Natural killer cell (primary cell): ENCODE measurements at regions not wholly inside any gene's neighbourhood (a gene's known extent, or its start where the extent isn't known, plus 50 kb on each side); places are given as distances from the start of the nearest gene placed in this dataset.
A peak's percentile ranks its signal among the peaks of the same experiment; 100 is the strongest.

Experiments used
- ATAC-seq, 3 donors: fragments of 150-1000 bp in 2 of 3; fragments of 200-7000 bp in 1 of 3; cut with Tn5 transposase; 1 replicate in 1 of 3; 2 replicates in 2 of 3; pipeline ENCODE4 v1.10.0; 2021; ENCODE audit warnings: mild to moderate bottlenecking in 2 of 3, moderate library complexity in 2 of 3
- DNase-seq, 2 donors: peaks; one replicate each; pipeline versions ENCODE4 v3.0.0 to v3.0.0-alpha.2; 2013 to 2021; ENCODE audit warnings: mixed read lengths in 1 of 2
- H3K27ac ChIP-seq: one replicate; pipeline ENCODE4 v1.5.1; 2013; ENCODE audit warnings: mild to moderate bottlenecking, low read length
- H3K27me3 ChIP-seq: one replicate; pipeline ENCODE4 v1.6.1; 2013; ENCODE audit warnings: low read length; ENCODE audit not compliant: control insufficient read depth, insufficient read depth
- H3K36me3 ChIP-seq: one replicate; pipeline ENCODE4 v1.6.1; 2013; ENCODE audit warnings: low read length; ENCODE audit not compliant: control insufficient read depth, insufficient read depth
- H3K4me1 ChIP-seq: one replicate; pipeline ENCODE4 v1.6.1; 2013; ENCODE audit warnings: low read length; ENCODE audit not compliant: control insufficient read depth, insufficient read depth
- H3K4me3 ChIP-seq: one replicate; pipeline ENCODE4 v1.5.1; 2013; ENCODE audit warnings: low read length
- H3K9me3 ChIP-seq: one replicate; pipeline ENCODE4 v1.6.1; 2013; ENCODE audit warnings: low read length; ENCODE audit not compliant: control insufficient read depth, insufficient read depth
- H3K27ac Mint-ChIP-seq, 2 donors: one replicate each; pipeline ENCODE4 v1.8.0; 2022; ENCODE audit warnings: mild to moderate bottlenecking in 2 of 2, mixed read lengths in 2 of 2, moderate library complexity in 1 of 2
- H3K27me3 Mint-ChIP-seq, 2 donors: one replicate each; pipeline ENCODE4 v1.8.0; 2022; ENCODE audit warnings: low read depth in 2 of 2, mixed read lengths in 2 of 2
- H3K36me3 Mint-ChIP-seq: one replicate; pipeline ENCODE4 v1.8.0; 2022; ENCODE audit warnings: mixed read lengths
- H3K4me1 Mint-ChIP-seq, 2 donors: one replicate each; pipeline ENCODE4 v1.8.0; 2022; ENCODE audit warnings: mixed read lengths in 2 of 2
- H3K4me3 Mint-ChIP-seq: one replicate; pipeline ENCODE4 v1.8.0; 2022; ENCODE audit warnings: mild to moderate bottlenecking, moderate library complexity, mixed read lengths
- H3K9me3 Mint-ChIP-seq, 2 donors: one replicate each; pipeline ENCODE4 v1.8.0; 2022; ENCODE audit warnings: mixed read lengths in 2 of 2
- WGBS: methylation state at CpG from one replicate; pipeline ENCODE4 v1.1.7; 2013; ENCODE audit warnings: missing lambda C conversion rate; ENCODE audit not compliant: insufficient coverage; 5-methylcytosine and 5-hydroxymethylcytosine counted together
- intact Hi-C: fragments of 100-400 bp; cut with micrococcal nuclease; formaldehyde crosslinking; loops from one replicate; pipeline ENCODE4 v1.14.2; 2022
- TF ChIP-seq, protein P1 (sequence below): fragments of 200-600 bp; IDR thresholded peaks from one replicate; pipeline ENCODE4 v1.8.0; 2022; ENCODE audit warnings: antibody characterized with exemption

DNA sequence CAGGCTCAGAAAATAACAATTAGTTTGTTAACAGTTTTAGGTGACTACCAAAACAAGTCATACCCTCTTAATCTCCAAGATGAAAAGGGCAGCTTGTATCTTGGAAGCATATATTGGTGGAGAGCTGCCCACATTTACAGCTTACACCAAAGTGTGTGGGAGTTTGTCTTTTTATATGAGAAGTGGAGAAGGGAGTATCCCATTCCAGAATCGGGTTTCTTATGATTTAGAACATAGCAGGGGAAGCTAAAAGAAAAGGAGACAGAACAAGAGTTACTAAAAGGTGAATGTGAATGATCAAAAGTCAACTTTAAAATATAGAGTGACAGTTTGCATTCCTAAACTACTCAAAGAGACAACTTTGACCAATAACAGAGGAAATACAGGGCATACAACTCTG lies 338.6 kb upstream of the VWC2 start:
- WGBS = 38% methylated on average over 1 of the region's 1 CpG
- no peaks in the 10 kb centered on the region for H3K27me3 Mint-ChIP-seq
- Histone ChIP-seq H3K9me3 (no peaks in the 10 kb centered on the region), H3K27ac (no peak overlapping the region), H3K36me3 (no peaks in the 10 kb centered on the region), H3K27me3 (no peaks in the 10 kb centered on the region), H3K4me3 (no peak overlapping the region), H3K4me1 (no peaks in the 10 kb centered on the region)
- ATAC-seq (no peak), DNase-seq (no peak)
- no peak overlapping the region for H3K27ac Mint-ChIP-seq
- H3K4me3 Mint-ChIP-seq = no peak overlapping the region
- H3K4me1 Mint-ChIP-seq = no peaks in the 10 kb centered on the region
- H3K36me3 Mint-ChIP-seq = no peaks in the 10 kb centered on the region
- TF ChIP-seq, protein P1, sequence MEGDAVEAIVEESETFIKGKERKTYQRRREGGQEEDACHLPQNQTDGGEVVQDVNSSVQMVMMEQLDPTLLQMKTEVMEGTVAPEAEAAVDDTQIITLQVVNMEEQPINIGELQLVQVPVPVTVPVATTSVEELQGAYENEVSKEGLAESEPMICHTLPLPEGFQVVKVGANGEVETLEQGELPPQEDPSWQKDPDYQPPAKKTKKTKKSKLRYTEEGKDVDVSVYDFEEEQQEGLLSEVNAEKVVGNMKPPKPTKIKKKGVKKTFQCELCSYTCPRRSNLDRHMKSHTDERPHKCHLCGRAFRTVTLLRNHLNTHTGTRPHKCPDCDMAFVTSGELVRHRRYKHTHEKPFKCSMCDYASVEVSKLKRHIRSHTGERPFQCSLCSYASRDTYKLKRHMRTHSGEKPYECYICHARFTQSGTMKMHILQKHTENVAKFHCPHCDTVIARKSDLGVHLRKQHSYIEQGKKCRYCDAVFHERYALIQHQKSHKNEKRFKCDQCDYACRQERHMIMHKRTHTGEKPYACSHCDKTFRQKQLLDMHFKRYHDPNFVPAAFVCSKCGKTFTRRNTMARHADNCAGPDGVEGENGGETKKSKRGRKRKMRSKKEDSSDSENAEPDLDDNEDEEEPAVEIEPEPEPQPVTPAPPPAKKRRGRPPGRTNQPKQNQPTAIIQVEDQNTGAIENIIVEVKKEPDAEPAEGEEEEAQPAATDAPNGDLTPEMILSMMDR = no peak
- intact Hi-C loops = no loop called here
- H3K9me3 Mint-ChIP-seq = peaks cover 0 to 6% of the 10 kb centered on the region in 2 donors

DNA sequence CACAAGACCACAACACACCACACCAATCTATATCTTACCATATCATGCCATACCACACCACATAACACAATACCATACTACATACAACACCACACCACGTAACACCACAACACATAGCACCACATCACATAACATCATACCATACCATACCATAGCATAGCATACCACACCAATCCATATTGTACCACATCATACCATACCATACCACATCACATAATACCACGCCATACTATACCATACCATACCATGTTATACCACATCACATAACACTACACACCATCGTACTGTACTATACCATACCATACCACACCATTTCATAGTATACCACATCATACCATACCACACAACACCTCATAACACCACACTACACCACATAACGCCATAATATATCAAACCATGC lies 335.2 kb upstream of the VWC2 start:
- peak in 1 of 3 donors; percentile 58 for ATAC-seq
- WGBS = 90% methylated on average over 4 of the region's 4 CpGs
- intact Hi-C loops = no loop called here

DNA sequence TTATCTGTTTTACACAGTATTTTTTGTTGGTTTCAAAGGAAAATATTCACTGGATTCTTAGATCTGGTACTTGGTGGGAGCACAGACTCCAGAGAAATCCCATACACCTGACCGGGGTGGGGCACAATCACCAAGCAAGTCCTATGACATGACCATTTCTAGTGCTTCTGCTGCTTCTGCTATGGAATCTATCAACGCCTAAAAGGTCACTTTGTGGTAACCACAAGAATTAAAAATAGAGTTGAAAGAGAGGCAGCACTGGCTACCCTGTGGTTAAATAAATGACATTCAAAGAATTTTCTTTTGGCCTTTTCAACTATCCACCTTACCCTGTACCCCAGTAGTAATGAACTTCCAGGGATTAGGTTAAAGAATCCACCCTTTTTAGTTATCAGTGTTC lies 329.9 kb upstream of the VWC2 start:
- H3K27ac Mint-ChIP-seq = no peak overlapping the region
- no peak overlapping the region for H3K4me3 Mint-ChIP-seq
- no peaks in the 10 kb centered on the region for H3K4me1 Mint-ChIP-seq
- no peaks in the 10 kb centered on the region for H3K36me3 ChIP-seq
- WGBS = 46% methylated on average over 2 of the region's 2 CpGs
- H3K27me3 ChIP-seq = no peaks in the 10 kb centered on the region
- ATAC-seq (no peak), DNase-seq (no peak)
- no peaks in the 10 kb centered on the region for H3K36me3 Mint-ChIP-seq
- intact Hi-C loops = no loop called here
- no peak overlapping the region for H3K4me3 ChIP-seq
- peaks cover 0 to 2% of the 10 kb centered on the region in 2 donors for H3K9me3 Mint-ChIP-seq
- H3K9me3 ChIP-seq = no peaks in the 10 kb centered on the region
- H3K4me1 ChIP-seq = no peaks in the 10 kb centered on the region
- no peaks in the 10 kb centered on the region for H3K27me3 Mint-ChIP-seq
- TF ChIP-seq, protein P1 = no peak
- no peak overlapping the region for H3K27ac ChIP-seq

More for the DNA sequence above, 335.2 kb upstream of the VWC2 start:
- Histone ChIP-seq H3K27me3 (no peaks in the 10 kb centered on the region), H3K4me3 (no peak overlapping the region), H3K27ac (no peak overlapping the region), H3K36me3 (no peaks in the 10 kb centered on the region), H3K4me1 (no peaks in the 10 kb centered on the region), H3K9me3 (no peaks in the 10 kb centered on the region)
- no peak overlapping the region for H3K4me3 Mint-ChIP-seq
- H3K4me1 Mint-ChIP-seq = no peaks in the 10 kb centered on the region
- H3K36me3 Mint-ChIP-seq = no peaks in the 10 kb centered on the region
- TF ChIP-seq, protein P1 = no peak
- H3K27ac Mint-ChIP-seq = no peak overlapping the region
- DNase-seq = no peak
- H3K27me3 Mint-ChIP-seq = no peaks in the 10 kb centered on the region
- H3K9me3 Mint-ChIP-seq = peaks cover 0 to 6% of the 10 kb centered on the region in 2 donors

DNA sequence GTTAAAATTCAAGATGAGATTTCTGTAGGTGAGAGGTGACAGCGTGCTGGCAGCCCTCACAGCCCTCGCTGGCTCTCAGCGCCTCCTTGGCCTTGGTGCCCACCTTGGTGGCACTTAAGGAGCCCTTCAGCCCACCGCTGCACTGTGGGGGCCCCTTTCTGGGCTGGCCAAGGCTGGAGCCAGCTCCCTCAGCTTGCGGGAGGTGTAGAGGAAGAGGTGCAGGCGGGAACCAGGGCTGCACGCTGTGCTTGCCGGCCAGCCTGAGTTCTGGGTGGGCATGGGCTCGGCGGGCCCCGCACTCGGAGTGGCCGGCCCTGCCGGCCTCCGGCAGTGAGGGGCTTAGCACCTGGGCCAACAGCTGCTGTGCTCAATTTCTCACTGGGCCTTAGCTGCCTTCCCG lies 320.0 kb upstream of the VWC2 start:
- Mint-ChIP-seq H3K27ac (no peak overlapping the region), H3K36me3 (no peaks in the 10 kb centered on the region), H3K9me3 (peaks cover 4 to 15% of the 10 kb centered on the region in 2 donors), H3K27me3 (no peaks in the 10 kb centered on the region), H3K4me3 (no peak overlapping the region), H3K4me1 (no peaks in the 10 kb centered on the region)
- 94% methylated on average over 16 of the region's 16 CpGs for WGBS
- Histone ChIP-seq H3K4me3 (no peak overlapping the region), H3K27me3 (no peaks in the 10 kb centered on the region), H3K4me1 (no peaks in the 10 kb centered on the region), H3K9me3 (no peaks in the 10 kb centered on the region), H3K27ac (no peak overlapping the region), H3K36me3 (no peaks in the 10 kb centered on the region)
- intact Hi-C loops = no loop called here
- TF ChIP-seq, protein P1 = no peak
- no peak for ATAC-seq
- no peak for DNase-seq
